A172 (cell line): ENCODE measurements at regions not wholly inside any gene's neighbourhood (a gene's known extent, or its start where the extent isn't known, plus 50 kb on each side); places are given as distances from the start of the nearest gene placed in this dataset.
"Not testable (repeated sequence)": the region's sequence is repeated elsewhere in the genome, so short reads cannot be mapped to it uniquely, and the experiment has no call there.

Experiments used
- DNase-seq: peaks from one replicate; pipeline ENCODE4 v3.0.0-alpha.2; 2015; ENCODE audit warnings: low spot score

DNA sequence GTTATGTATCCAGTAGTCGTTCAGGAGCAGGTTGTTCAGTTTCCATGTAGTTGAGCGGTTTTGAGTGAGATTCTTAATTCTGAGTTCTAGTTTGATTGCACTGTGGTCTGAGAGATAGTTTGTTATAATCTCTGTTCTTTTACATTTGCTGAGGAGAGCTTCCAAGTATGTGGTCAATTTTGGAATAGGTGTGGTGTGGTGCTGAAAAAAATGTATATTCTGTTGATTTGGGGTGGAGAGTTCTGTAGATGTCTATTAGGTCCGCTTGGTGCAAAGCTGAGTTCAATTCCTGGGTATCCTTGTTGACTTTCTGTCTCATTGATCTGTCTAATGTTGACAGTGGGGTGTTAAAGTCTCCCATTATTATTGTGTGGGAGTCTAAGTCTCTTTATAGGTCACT, 68.6 kb upstream of the IZUMO1R start:
- not testable (repeated sequence) for DNase-seq

DNA sequence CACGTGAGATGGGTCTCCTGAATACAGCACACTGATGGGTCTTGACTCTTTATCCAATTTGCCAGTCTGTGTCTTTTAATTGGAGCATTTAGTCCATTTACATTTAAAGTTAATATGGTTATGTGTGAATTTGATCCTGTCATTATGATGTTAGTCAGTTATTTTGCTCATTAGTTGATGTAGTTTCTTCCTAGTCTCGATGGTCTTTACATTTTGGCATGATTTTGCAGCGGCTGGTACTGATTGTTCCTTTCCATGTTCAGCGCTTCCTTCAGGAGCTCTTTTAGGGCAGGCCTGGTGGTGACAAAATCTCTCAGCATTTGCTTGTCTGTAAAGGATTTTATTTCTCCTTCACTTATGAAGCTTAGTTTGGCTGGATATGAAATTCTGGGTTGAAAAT, 68.0 kb upstream of the IZUMO1R start:
- DNase-seq, result not testable (repeated sequence)

DNA sequence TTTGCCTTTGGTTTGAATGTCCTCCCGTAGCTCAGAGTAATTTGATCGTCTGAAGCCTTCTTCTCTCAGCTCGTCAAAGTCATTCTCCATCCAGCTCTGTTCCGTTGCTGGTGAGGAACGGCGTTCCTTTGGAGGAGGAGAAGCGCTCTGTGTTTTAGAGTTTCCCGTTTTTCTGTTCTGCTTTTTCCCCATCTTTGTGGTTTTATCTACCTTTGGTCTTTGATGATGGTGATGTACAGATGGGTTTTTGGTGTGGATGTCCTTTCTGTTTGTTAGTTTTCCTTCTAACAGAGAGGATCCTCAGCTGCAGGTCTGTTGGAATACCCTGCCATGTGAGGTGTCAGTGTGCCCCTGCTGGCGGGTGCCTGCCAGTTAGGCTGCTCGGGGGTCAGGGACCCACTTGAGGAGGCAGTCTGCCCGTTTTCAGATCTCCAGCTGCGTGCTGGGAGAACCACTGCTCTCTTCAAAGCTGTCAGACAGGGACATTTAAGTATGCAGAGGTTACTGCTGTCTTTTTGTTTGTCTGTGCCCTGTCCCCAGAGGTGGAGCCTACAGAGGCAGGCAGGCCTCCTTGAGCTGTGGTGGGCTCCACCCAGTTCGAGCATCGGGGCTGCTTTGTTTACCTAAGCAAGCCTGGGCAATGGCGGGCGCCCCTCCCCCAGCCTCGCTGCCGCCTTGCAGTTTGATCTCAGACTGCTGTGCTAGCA, 66.8 kb upstream of the IZUMO1R start:
- DNase-seq, result not testable (repeated sequence)

DNA sequence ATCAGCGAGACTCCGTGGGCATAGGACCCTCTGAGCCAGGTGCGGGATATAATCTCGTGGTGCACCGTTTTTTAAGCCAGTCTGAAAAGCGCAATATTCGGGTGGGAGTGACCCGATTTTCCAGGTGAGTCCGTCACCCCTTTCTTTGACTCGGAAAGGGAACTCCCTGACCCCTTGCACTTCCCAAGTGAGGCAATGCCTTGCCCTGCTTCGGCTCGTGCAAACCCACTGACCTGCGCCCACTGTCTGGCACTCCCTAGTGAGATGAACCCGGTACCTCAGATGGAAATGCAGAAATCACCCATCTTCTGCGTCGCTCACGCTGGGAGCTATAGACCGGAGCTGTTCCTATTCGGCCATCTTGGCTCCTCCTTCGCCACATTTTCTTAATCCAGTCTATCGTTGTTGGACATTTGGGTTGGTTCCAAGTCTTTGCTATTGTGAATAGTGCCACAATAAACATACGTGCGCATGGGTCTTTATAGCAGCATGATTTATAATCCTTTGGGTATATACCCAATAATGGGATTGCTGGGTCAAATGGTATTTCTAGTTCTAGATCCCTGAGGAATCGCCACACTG, 66.1 kb upstream of the IZUMO1R start:
- peak; percentile 0 for DNase-seq

DNA sequence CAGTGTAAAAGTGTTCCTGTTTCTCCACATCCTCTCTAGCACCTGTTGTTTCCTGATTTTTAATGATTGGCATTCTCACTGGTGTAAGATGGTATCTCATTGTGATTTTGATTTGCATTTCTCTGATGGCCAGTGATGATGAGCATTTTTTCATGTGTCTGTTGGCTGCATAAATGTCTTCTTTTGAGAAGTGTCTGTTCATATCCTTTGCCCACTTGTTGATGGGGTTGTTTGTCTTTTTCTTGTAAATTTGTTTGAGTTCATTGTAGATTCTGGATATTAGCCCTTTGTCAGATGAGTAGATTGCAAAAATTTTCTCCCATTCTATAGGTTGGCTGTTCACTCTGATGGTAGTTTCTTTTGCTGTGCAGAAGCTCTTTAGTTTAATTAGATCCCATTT, 65.6 kb upstream of the IZUMO1R start:
- DNase-seq, result not testable (repeated sequence)

DNA sequence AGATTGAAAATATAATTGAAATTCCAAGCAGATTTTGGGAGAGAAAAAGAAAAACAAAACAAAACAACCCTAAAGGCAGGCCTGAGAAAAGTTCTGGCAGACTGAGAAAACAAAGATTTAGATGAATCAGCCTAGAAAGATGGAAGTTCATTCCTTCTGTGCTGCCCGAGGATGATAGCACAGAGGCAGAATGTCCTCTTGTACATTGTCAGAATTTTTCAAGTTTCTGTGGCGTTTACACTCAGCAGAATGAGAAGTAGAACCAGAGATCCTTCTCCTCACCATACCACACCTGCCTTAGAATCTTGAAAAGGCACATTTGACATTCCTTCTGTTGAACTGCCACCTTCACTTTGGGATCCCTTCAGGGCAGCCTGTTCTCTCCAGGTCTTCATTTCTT, 62.5 kb upstream of the IZUMO1R start:
- DNase-seq, result no peak

DNA sequence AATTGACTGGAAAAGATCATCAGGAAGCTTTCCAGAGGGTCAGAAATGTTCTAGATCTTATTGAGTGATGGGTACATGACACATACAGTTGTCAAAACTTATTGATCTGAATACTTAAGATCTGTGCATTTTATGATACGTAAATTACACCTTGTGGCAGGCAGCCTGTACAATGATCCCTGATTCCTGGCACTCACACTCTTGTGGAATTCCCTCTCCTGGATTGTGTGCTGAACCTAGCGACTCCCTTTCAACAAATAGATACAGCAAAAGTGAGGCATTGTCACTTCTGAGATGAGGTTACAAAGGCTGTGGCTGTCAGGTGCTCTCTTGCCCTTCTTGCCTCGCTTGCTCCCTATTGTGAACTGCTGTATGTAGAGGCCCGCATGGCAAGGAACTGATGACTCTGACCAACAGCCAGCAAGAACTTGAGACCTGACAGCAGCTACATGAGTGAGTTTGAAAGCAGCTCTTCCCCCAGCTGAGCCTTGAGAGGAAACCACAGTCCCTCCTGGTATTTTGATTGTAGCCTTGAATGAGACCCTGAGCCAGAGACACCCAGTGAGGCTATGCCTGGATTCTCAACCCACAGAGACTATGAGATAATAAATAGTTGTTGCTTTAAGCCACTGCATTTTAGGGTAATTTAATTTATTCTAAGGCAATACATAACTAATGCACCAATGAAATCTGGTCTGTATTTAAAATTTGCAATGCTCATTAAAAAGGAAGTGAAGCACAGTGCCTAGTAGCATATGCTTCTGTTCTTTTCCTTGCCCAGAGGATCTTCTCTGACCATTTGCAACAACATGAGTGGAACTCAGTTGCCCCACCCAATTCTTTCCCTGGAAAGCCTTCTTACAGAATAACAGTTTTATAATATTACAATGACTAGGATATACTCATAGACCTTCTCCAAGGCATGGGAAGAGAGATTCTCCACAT, 60.5 kb upstream of the IZUMO1R start:
- DNase-seq, result no peak

DNA sequence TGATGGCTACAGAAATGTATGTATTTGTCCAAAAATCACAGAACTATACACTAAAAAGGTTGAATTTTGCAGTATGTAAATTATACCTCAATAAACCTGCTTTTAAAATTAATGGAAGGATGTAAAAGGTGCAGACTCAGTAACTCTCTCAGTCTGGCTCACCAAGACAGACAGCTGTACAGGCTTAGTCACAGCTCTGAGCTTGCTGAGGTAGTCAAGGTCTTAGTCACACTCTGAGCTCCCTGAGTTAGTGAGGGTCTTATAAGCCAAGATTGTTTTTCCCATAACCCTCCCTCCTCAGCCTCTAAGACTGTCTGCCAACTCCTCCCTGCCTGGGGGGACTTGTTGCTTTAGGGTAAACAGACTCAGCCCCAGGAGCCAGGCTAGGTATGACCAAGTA, 59.3 kb upstream of the IZUMO1R start:
- no peak for DNase-seq

DNA sequence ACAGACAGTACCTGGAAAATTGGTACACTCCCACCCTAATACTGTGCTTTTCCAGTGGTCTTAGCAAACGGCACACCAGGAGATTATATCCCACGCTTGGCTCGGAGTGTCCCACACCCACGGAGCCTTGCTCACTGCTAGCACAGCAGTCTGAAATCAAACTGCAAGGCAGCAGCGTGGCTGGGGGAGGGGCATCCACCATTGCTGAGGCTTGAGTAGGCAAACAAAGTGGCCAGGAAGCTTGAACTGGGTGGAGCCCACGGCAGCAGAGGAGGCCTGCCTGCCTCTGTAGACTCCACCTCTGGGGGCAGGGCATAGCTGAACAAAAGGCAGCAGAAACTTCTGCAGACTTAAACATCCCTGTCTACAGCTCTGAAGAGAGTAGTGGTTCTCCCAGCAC, 56.1 kb upstream of the IZUMO1R start:
- not testable (repeated sequence) for DNase-seq

DNA sequence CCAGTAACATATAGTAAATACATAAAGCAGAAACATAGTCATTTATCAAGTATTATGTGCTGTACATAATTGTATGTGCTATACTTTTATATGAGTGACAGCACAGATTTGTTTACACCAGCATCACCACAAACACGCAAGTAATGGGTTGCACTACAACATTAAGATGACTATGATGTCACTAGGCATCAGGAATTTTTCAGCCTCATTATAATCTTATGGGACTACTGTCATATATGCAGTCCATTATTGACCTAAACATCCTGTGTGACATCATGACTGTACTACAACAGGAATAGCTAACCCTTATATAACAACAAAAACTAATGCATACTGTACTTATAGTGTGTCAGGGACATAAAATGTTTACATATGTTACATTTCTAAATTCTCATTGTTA, 50.2 kb upstream of the IZUMO1R start:
- no peak for DNase-seq
